ENCODE measurements at regions not wholly inside any gene's neighbourhood (a gene's known extent, or its start where the extent isn't known, plus 50 kb on each side); places are given as distances from the start of the nearest gene placed in this dataset.

DNA sequence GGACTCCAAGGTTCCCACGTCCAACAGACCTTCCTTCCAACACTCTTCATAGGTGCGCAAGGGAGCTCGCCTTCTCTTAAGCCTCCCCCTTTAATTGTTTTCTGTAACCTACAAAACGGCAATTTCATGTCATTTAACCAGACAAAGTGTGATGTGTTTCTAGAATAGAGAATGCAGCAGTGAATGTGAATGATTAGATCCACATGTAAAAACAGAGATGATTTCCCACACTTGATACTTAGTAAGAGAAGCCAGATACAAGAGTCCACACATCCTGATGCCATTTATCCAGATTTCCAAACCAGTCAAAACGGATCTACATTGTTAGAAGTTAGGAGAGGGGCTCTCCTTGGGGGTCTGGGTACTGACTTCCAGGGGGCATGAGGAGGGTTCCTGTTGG lies 89.3 kb downstream of the IRF8 start:
- no peaks in the 10 kb centered on the region for H3K36me3 ChIP-seq (ENCODE audit: control insufficient read depth, low read length)
- no peaks in the 10 kb centered on the region for H4K20me1 ChIP-seq (ENCODE audit: control insufficient read depth, insufficient read depth, low read depth, low read length)
- peaks cover 100% of the 10 kb centered on the region for H3K4me1 ChIP-seq (ENCODE audit: control insufficient read depth, low read length)
- peaks cover 8% of the 10 kb centered on the region; the same call in 1 of the 2 replicates for H3K27me3 ChIP-seq (ENCODE audit: control insufficient read depth, low read length)
- no peaks in the 10 kb centered on the region for H3K79me2 ChIP-seq (ENCODE audit: control insufficient read depth, low read length)
- H3K9me3 ChIP-seq (ENCODE audit: control insufficient read depth, insufficient read depth, low read length): no peaks in the 10 kb centered on the region
- H3K4me2 ChIP-seq (ENCODE audit: low read length): peak overlapping the region; percentile 72
- no peaks in the 10 kb centered on the region for H3K9me2 ChIP-seq (replicated peaks; ENCODE audit: control insufficient read depth, low read length)
- TF ChIP-seq, protein P1, sequence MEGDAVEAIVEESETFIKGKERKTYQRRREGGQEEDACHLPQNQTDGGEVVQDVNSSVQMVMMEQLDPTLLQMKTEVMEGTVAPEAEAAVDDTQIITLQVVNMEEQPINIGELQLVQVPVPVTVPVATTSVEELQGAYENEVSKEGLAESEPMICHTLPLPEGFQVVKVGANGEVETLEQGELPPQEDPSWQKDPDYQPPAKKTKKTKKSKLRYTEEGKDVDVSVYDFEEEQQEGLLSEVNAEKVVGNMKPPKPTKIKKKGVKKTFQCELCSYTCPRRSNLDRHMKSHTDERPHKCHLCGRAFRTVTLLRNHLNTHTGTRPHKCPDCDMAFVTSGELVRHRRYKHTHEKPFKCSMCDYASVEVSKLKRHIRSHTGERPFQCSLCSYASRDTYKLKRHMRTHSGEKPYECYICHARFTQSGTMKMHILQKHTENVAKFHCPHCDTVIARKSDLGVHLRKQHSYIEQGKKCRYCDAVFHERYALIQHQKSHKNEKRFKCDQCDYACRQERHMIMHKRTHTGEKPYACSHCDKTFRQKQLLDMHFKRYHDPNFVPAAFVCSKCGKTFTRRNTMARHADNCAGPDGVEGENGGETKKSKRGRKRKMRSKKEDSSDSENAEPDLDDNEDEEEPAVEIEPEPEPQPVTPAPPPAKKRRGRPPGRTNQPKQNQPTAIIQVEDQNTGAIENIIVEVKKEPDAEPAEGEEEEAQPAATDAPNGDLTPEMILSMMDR (IDR thresholded peaks at IDR 0.05; ENCODE audit: low read depth, low read length, poor library complexity, severe bottlenecking): no peak
- H3K4me3 ChIP-seq (ENCODE audit: low read length): peak overlapping the region; percentile 55
- peak overlapping the region; percentile 86 for H3K27ac ChIP-seq (ENCODE audit: low read depth, low read length)
- H3F3A ChIP-seq (ENCODE audit: control insufficient read depth, insufficient read depth): peaks cover 30% of the 10 kb centered on the region

DNA sequence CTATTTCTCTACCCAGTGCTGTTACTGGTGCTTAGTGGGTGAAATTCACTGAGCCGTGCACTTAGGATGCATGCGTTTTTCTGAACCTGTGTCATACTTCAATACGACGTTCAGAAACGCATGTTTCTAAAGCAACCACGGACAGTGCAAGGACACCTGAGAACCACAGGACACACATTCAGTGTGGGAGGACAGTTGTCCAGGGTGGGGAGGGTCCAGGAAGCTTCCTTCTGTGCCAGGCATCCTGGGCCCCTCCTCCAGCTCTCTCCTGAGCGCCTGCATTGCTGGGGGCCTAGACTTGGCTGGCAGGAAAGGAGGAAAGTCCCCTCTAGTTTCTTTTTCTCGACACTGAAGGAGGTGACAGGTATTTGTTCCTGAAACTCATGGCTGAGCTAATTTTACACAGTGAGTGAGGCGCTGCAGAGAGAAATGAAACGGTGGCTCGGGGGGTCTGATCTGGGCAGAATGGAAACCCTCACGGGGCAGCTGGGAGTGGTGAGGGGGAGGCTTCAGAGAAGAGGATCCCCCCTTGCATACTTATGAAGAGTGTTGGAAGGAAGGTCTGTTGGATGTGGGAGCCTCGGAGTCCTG lies 89.9 kb downstream of the IRF8 start:
- H3K27me3 ChIP-seq (ENCODE audit: control insufficient read depth, low read length): peaks cover 3% of the 10 kb centered on the region; the same call in 1 of the 2 replicates
- no peaks in the 10 kb centered on the region for H3K79me2 ChIP-seq (ENCODE audit: control insufficient read depth, low read length)
- H3K4me1 ChIP-seq (ENCODE audit: control insufficient read depth, low read length): peaks cover 100% of the 10 kb centered on the region
- peaks cover 33% of the 10 kb centered on the region for H3F3A ChIP-seq (ENCODE audit: control insufficient read depth, insufficient read depth)
- H3K4me3 ChIP-seq (ENCODE audit: low read length): peak overlapping the region; percentile 55
- no peaks in the 10 kb centered on the region for H3K9me3 ChIP-seq (ENCODE audit: control insufficient read depth, insufficient read depth, low read length)
- TF ChIP-seq EZH2phosphoT487 (IDR thresholded peaks at IDR 0.05; ENCODE audit: borderline replicate concordance, low read length): no peak
- TF ChIP-seq, protein P1 (IDR thresholded peaks at IDR 0.05; ENCODE audit: low read depth, low read length, poor library complexity, severe bottlenecking): no peak
- H4K20me1 ChIP-seq (ENCODE audit: control insufficient read depth, insufficient read depth, low read depth, low read length): no peaks in the 10 kb centered on the region
- no peaks in the 10 kb centered on the region for H3K36me3 ChIP-seq (ENCODE audit: control insufficient read depth, low read length)
- H3K9me2 ChIP-seq (replicated peaks; ENCODE audit: control insufficient read depth, low read length): no peaks in the 10 kb centered on the region
- peak overlapping the region; percentile 72 for H3K4me2 ChIP-seq (ENCODE audit: low read length)
- H3K27ac ChIP-seq (ENCODE audit: low read depth, low read length): peak overlapping the region; percentile 86

DNA sequence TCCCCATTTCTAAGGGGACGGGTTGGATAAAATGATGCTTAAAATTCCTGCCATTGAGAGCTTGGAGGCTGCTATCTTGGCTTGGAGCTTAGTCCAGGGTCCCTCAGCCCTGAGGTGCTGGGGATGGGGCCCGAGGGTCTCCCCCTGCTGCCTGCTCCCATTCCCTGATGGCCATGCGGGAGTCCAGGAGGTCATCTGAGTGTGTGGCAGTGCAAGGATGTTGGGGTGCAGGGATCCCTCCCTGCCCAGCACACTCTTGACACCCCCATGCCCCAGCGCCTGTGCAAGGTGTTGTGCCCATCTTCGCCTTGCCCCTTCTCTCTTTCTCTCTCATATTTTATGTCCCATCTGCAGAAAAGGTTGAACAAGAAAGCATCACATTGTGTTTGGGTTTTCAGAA lies 90.4 kb downstream of the IRF8 start:
- Histone ChIP-seq H3K27me3 (ENCODE audit: control insufficient read depth, low read length) (no peaks in the 10 kb centered on the region), H3F3A (ENCODE audit: control insufficient read depth, insufficient read depth) (peaks cover 33% of the 10 kb centered on the region)
- no peak for TF ChIP-seq EZH2phosphoT487 (IDR thresholded peaks at IDR 0.05; ENCODE audit: borderline replicate concordance, low read length)
- TF ChIP-seq, protein P1 (IDR thresholded peaks at IDR 0.05; ENCODE audit: low read depth, low read length, poor library complexity, severe bottlenecking): no peak

More for the DNA sequence above, 90.4 kb downstream of the IRF8 start:
- peak overlapping the region; percentile 72 for H3K4me2 ChIP-seq (ENCODE audit: low read length)
- no peaks in the 10 kb centered on the region for H3K9me2 ChIP-seq (replicated peaks; ENCODE audit: control insufficient read depth, low read length)
- H4K20me1 ChIP-seq (ENCODE audit: control insufficient read depth, insufficient read depth, low read depth, low read length): no peaks in the 10 kb centered on the region
- peaks cover 100% of the 10 kb centered on the region for H3K4me1 ChIP-seq (ENCODE audit: control insufficient read depth, low read length)
- no peaks in the 10 kb centered on the region for H3K36me3 ChIP-seq (ENCODE audit: control insufficient read depth, low read length)
- no peaks in the 10 kb centered on the region for H3K79me2 ChIP-seq (ENCODE audit: control insufficient read depth, low read length)
- no peaks in the 10 kb centered on the region for H3K9me3 ChIP-seq (ENCODE audit: control insufficient read depth, insufficient read depth, low read length)
- H3K4me3 ChIP-seq (ENCODE audit: low read length): peak overlapping the region; percentile 55
- peak overlapping the region; percentile 86 for H3K27ac ChIP-seq (ENCODE audit: low read depth, low read length)

All from DOHH2 (cell line).